ENCODE measurements at regions not wholly inside any gene's neighbourhood (a gene's known extent, or its start where the extent isn't known, plus 50 kb on each side); places are given as distances from the start of the nearest gene placed in this dataset.

- H2AFZ ChIP-seq (ENCODE audit: low read depth, low read length) = no peak overlapping the region
- H3K27me3 ChIP-seq (ENCODE audit: insufficient read depth, low read length) = no peaks in the 10 kb centered on the region
- no peaks in the 10 kb centered on the region for H3K4me1 ChIP-seq (ENCODE audit: insufficient read depth, low read length)
- H3K4me3 ChIP-seq (ENCODE audit: low read length) = no peak overlapping the region
- no peaks in the 10 kb centered on the region for H3K36me3 ChIP-seq (ENCODE audit: insufficient read depth, low read length)
- H3K9me3 ChIP-seq (ENCODE audit: low read length) = no peaks in the 10 kb centered on the region
Measured at GRCh38 chr9:80866121-80866520, 823.2 kb downstream of the TLE1 start.

- H3K9me3 ChIP-seq (ENCODE audit: low read length) = no peaks in the 10 kb centered on the region
Measured at GRCh38 chr9:80843028-80843427, 846.3 kb downstream of the TLE1 start.

GRCh38 chr9:80842389-80842788 lies 847.0 kb downstream of the TLE1 start:
- Histone ChIP-seq H3K4me1 (ENCODE audit: insufficient read depth, low read length) (peaks cover 7% of the 10 kb centered on the region), H2AFZ (ENCODE audit: low read depth, low read length) (no peak overlapping the region), H3K27me3 (ENCODE audit: insufficient read depth, low read length) (no peaks in the 10 kb centered on the region), H3K4me3 (ENCODE audit: low read length) (no peak overlapping the region), H3K36me3 (ENCODE audit: insufficient read depth, low read length) (no peaks in the 10 kb centered on the region), H3K9me3 (ENCODE audit: low read length) (no peaks in the 10 kb centered on the region)

More at GRCh38 chr9:80843028-80843427, 846.3 kb downstream of the TLE1 start:
- Histone ChIP-seq H3K4me1 (ENCODE audit: insufficient read depth, low read length) (peaks cover 7% of the 10 kb centered on the region), H2AFZ (ENCODE audit: low read depth, low read length) (no peak overlapping the region), H3K4me3 (ENCODE audit: low read length) (no peak overlapping the region), H3K36me3 (ENCODE audit: insufficient read depth, low read length) (no peaks in the 10 kb centered on the region), H3K27me3 (ENCODE audit: insufficient read depth, low read length) (no peaks in the 10 kb centered on the region)

GRCh38 chr9:80841888-80842287 lies 847.5 kb downstream of the TLE1 start:
- H3K27me3 ChIP-seq (ENCODE audit: insufficient read depth, low read length) = no peaks in the 10 kb centered on the region
- peaks cover 7% of the 10 kb centered on the region for H3K4me1 ChIP-seq (ENCODE audit: insufficient read depth, low read length)
- H3K4me3 ChIP-seq (ENCODE audit: low read length) = no peak overlapping the region
- no peak overlapping the region for H2AFZ ChIP-seq (ENCODE audit: low read depth, low read length)
- H3K36me3 ChIP-seq (ENCODE audit: insufficient read depth, low read length) = no peaks in the 10 kb centered on the region
- H3K9me3 ChIP-seq (ENCODE audit: low read length) = no peaks in the 10 kb centered on the region

- H2AFZ ChIP-seq (ENCODE audit: low read depth, low read length) = no peak overlapping the region
- peaks cover 14% of the 10 kb centered on the region for H3K4me1 ChIP-seq (ENCODE audit: insufficient read depth, low read length)
- H3K36me3 ChIP-seq (ENCODE audit: insufficient read depth, low read length) = no peaks in the 10 kb centered on the region
- H3K27me3 ChIP-seq (ENCODE audit: insufficient read depth, low read length) = no peaks in the 10 kb centered on the region
- no peaks in the 10 kb centered on the region for H3K9me3 ChIP-seq (ENCODE audit: low read length)
- no peak overlapping the region for H3K4me3 ChIP-seq (ENCODE audit: low read length)
Measured at GRCh38 chr9:80839821-80840675, 849.3 kb downstream of the TLE1 start.

GRCh38 chr9:80836013-80836412 lies 853.3 kb downstream of the TLE1 start:
- no peak overlapping the region for H3K4me3 ChIP-seq (ENCODE audit: low read length)
- no peaks in the 10 kb centered on the region for H3K9me3 ChIP-seq (ENCODE audit: low read length)
- H3K36me3 ChIP-seq (ENCODE audit: insufficient read depth, low read length) = no peaks in the 10 kb centered on the region
- no peaks in the 10 kb centered on the region for H3K27me3 ChIP-seq (ENCODE audit: insufficient read depth, low read length)
- H2AFZ ChIP-seq (ENCODE audit: low read depth, low read length) = no peak overlapping the region
- H3K4me1 ChIP-seq (ENCODE audit: insufficient read depth, low read length) = peaks cover 7% of the 10 kb centered on the region

- Histone ChIP-seq H3K36me3 (ENCODE audit: insufficient read depth, low read length) (no peaks in the 10 kb centered on the region), H3K4me1 (ENCODE audit: insufficient read depth, low read length) (peaks cover 7% of the 10 kb centered on the region), H2AFZ (ENCODE audit: low read depth, low read length) (no peak overlapping the region), H3K4me3 (ENCODE audit: low read length) (no peak overlapping the region), H3K27me3 (ENCODE audit: insufficient read depth, low read length) (no peaks in the 10 kb centered on the region), H3K9me3 (ENCODE audit: low read length) (no peaks in the 10 kb centered on the region)
Measured at GRCh38 chr9:80831751-80832150, 857.6 kb downstream of the TLE1 start.

- Histone ChIP-seq H3K9me3 (ENCODE audit: low read length) (no peaks in the 10 kb centered on the region), H3K36me3 (ENCODE audit: insufficient read depth, low read length) (no peaks in the 10 kb centered on the region), H3K4me3 (ENCODE audit: low read length) (no peak overlapping the region), H2AFZ (ENCODE audit: low read depth, low read length) (no peak overlapping the region), H3K27me3 (ENCODE audit: insufficient read depth, low read length) (no peaks in the 10 kb centered on the region), H3K4me1 (ENCODE audit: insufficient read depth, low read length) (peaks cover 2% of the 10 kb centered on the region)
Measured at GRCh38 chr9:80811656-80812055, 877.7 kb downstream of the TLE1 start.

- Histone ChIP-seq H3K36me3 (ENCODE audit: insufficient read depth, low read length) (no peaks in the 10 kb centered on the region), H2AFZ (ENCODE audit: low read depth, low read length) (no peak overlapping the region), H3K4me3 (ENCODE audit: low read length) (no peak overlapping the region), H3K27me3 (ENCODE audit: insufficient read depth, low read length) (no peaks in the 10 kb centered on the region), H3K4me1 (ENCODE audit: insufficient read depth, low read length) (peaks cover 2% of the 10 kb centered on the region), H3K9me3 (ENCODE audit: low read length) (no peaks in the 10 kb centered on the region)
Measured at GRCh38 chr9:80811003-80811402, 878.3 kb downstream of the TLE1 start.

- Histone ChIP-seq H3K9me3 (ENCODE audit: low read length) (no peaks in the 10 kb centered on the region), H3K4me3 (ENCODE audit: low read length) (no peak overlapping the region), H3K36me3 (ENCODE audit: insufficient read depth, low read length) (no peaks in the 10 kb centered on the region), H3K27me3 (ENCODE audit: insufficient read depth, low read length) (no peaks in the 10 kb centered on the region), H3K4me1 (ENCODE audit: insufficient read depth, low read length) (no peaks in the 10 kb centered on the region), H2AFZ (ENCODE audit: low read depth, low read length) (no peak overlapping the region)
Measured at GRCh38 chr9:80806671-80807070, 882.7 kb downstream of the TLE1 start.

GRCh38 chr9:80804873-80805272 lies 884.5 kb downstream of the TLE1 start:
- Histone ChIP-seq H3K4me3 (ENCODE audit: low read length) (no peak overlapping the region), H3K9me3 (ENCODE audit: low read length) (peaks cover 4% of the 10 kb centered on the region), H3K4me1 (ENCODE audit: insufficient read depth, low read length) (no peaks in the 10 kb centered on the region)

GRCh38 chr9:80797831-80798688 lies 891.3 kb downstream of the TLE1 start:
- H3K4me1 ChIP-seq (ENCODE audit: insufficient read depth, low read length) = peaks cover 33% of the 10 kb centered on the region
- H2AFZ ChIP-seq (ENCODE audit: low read depth, low read length) = no peak overlapping the region
- no peaks in the 10 kb centered on the region for H3K27me3 ChIP-seq (ENCODE audit: insufficient read depth, low read length)
- H3K4me3 ChIP-seq (ENCODE audit: low read length) = no peak overlapping the region
- H3K9me3 ChIP-seq (ENCODE audit: low read length) = peaks cover 4% of the 10 kb centered on the region
- no peaks in the 10 kb centered on the region for H3K36me3 ChIP-seq (ENCODE audit: insufficient read depth, low read length)

More at GRCh38 chr9:80804873-80805272, 884.5 kb downstream of the TLE1 start:
- Histone ChIP-seq H2AFZ (ENCODE audit: low read depth, low read length) (no peak overlapping the region), H3K27me3 (ENCODE audit: insufficient read depth, low read length) (no peaks in the 10 kb centered on the region), H3K36me3 (ENCODE audit: insufficient read depth, low read length) (no peaks in the 10 kb centered on the region)

- H3K4me1 ChIP-seq (ENCODE audit: insufficient read depth, low read length) = peaks cover 34% of the 10 kb centered on the region
- H3K9me3 ChIP-seq (ENCODE audit: low read length) = peaks cover 4% of the 10 kb centered on the region
Measured at GRCh38 chr9:80797101-80797829, 892.1 kb downstream of the TLE1 start.

More at GRCh38 chr9:80797101-80797829, 892.1 kb downstream of the TLE1 start:
- Histone ChIP-seq H2AFZ (ENCODE audit: low read depth, low read length) (no peak overlapping the region), H3K27me3 (ENCODE audit: insufficient read depth, low read length) (no peaks in the 10 kb centered on the region), H3K4me3 (ENCODE audit: low read length) (no peak overlapping the region), H3K36me3 (ENCODE audit: insufficient read depth, low read length) (no peaks in the 10 kb centered on the region)

Data from neuron (in vitro differentiated cells).